ENCODE measurements at regions not wholly inside any gene's neighbourhood (a gene's known extent, or its start where the extent isn't known, plus 50 kb on each side); places are given as distances from the start of the nearest gene placed in this dataset.

GRCh38 chr2:234630801-234631261 is 133.9 kb upstream of the ARL4C start:
- TF ChIP-seq TAF1 (IDR thresholded peaks at IDR 0.05; ENCODE audit: borderline replicate concordance, low read depth, low read length) = no peak
- TF ChIP-seq IKZF2 (IDR thresholded peaks at IDR 0.05) = no peak
- TF ChIP-seq, protein P1, sequence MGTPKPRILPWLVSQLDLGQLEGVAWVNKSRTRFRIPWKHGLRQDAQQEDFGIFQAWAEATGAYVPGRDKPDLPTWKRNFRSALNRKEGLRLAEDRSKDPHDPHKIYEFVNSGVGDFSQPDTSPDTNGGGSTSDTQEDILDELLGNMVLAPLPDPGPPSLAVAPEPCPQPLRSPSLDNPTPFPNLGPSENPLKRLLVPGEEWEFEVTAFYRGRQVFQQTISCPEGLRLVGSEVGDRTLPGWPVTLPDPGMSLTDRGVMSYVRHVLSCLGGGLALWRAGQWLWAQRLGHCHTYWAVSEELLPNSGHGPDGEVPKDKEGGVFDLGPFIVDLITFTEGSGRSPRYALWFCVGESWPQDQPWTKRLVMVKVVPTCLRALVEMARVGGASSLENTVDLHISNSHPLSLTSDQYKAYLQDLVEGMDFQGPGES (IDR thresholded peaks at IDR 0.05) = no peak
